Glomerular endothelial cell (primary cell): ENCODE measurements at regions not wholly inside any gene's neighbourhood (a gene's known extent, or its start where the extent isn't known, plus 50 kb on each side); places are given as distances from the start of the nearest gene placed in this dataset.

Source experiments
- DNase-seq: peaks from one replicate; pipeline ENCODE4 v3.0.0-alpha.2; 2011; ENCODE audit warnings: low read depth, low spot score; ENCODE audit errors: extremely low read depth

GRCh38 chr4:63817196-63817865 lies 591.9 kb downstream of the TECRL start:
- DNase-seq, result no peak

- no peak for DNase-seq
Measured at GRCh38 chr4:63814171-63814964, 594.9 kb downstream of the TECRL start.

- no peak for DNase-seq
Measured at GRCh38 chr4:63799166-63799565, 610.1 kb downstream of the TECRL start.

GRCh38 chr4:63795301-63795700 lies 613.9 kb downstream of the TECRL start:
- no peak for DNase-seq

GRCh38 chr4:63790377-63790776 lies 618.9 kb downstream of the TECRL start:
- no peak for DNase-seq

- no peak for DNase-seq
Measured at GRCh38 chr4:63788271-63788670, 621.0 kb downstream of the TECRL start.

- DNase-seq, result no peak
Measured at GRCh38 chr4:63787326-63787725, 621.9 kb downstream of the TECRL start.

GRCh38 chr4:63786171-63786570 lies 623.1 kb downstream of the TECRL start:
- no peak for DNase-seq

GRCh38 chr4:63784822-63785221 lies 624.4 kb downstream of the TECRL start:
- no peak for DNase-seq

GRCh38 chr4:63777601-63778000 lies 631.6 kb downstream of the TECRL start:
- DNase-seq, result no peak

GRCh38 chr4:63764400-63764799 lies 644.9 kb downstream of the TECRL start:
- no peak for DNase-seq

GRCh38 chr4:63757929-63758328 lies 651.3 kb downstream of the TECRL start:
- DNase-seq, result no peak

- no peak for DNase-seq
Measured at GRCh38 chr4:63742882-63743281, 666.4 kb downstream of the TECRL start.

- DNase-seq, result no peak
Measured at GRCh38 chr4:63729519-63729918, 679.7 kb downstream of the TECRL start.

- DNase-seq, result no peak
Measured at GRCh38 chr4:63728480-63729177, 680.6 kb downstream of the TECRL start.

GRCh38 chr4:63717384-63717783 lies 691.9 kb downstream of the TECRL start:
- DNase-seq, result no peak

GRCh38 chr4:63708661-63709060 lies 700.6 kb downstream of the TECRL start:
- no peak for DNase-seq

- no peak for DNase-seq
Measured at GRCh38 chr4:63700569-63700968, 708.7 kb downstream of the TECRL start.

- DNase-seq, result no peak
Measured at GRCh38 chr4:63693321-63693720, 715.9 kb downstream of the TECRL start.

GRCh38 chr4:63678358-63678931 lies 730.8 kb downstream of the TECRL start:
- DNase-seq, result no peak

- DNase-seq, result no peak
Measured at GRCh38 chr4:63670735-63671134, 738.5 kb downstream of the TECRL start.
